ENCODE measurements at regions not wholly inside any gene's neighbourhood (a gene's known extent, or its start where the extent isn't known, plus 50 kb on each side); places are given as distances from the start of the nearest gene placed in this dataset.

GRCh38 chr9:99282406-99282805 is 60.3 kb downstream of the SEC61B start:
- no peak for TF ChIP-seq POLR2A (IDR thresholded peaks at IDR 0.05)
- TF ChIP-seq, protein P1, sequence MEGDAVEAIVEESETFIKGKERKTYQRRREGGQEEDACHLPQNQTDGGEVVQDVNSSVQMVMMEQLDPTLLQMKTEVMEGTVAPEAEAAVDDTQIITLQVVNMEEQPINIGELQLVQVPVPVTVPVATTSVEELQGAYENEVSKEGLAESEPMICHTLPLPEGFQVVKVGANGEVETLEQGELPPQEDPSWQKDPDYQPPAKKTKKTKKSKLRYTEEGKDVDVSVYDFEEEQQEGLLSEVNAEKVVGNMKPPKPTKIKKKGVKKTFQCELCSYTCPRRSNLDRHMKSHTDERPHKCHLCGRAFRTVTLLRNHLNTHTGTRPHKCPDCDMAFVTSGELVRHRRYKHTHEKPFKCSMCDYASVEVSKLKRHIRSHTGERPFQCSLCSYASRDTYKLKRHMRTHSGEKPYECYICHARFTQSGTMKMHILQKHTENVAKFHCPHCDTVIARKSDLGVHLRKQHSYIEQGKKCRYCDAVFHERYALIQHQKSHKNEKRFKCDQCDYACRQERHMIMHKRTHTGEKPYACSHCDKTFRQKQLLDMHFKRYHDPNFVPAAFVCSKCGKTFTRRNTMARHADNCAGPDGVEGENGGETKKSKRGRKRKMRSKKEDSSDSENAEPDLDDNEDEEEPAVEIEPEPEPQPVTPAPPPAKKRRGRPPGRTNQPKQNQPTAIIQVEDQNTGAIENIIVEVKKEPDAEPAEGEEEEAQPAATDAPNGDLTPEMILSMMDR (IDR thresholded peaks at IDR 0.05) = no peak
- TF ChIP-seq POLR2AphosphoS5 (IDR thresholded peaks at IDR 0.05; ENCODE audit: insufficient read depth in 1 of 2, low read depth in 1 of 2) = no peak
- Histone ChIP-seq H3K9me3 (no peaks in the 10 kb centered on the region), H3K4me3 (no peak overlapping the region), H3K36me3 (no peaks in the 10 kb centered on the region), H3K27ac (no peak overlapping the region), H3K4me1 (no peaks in the 10 kb centered on the region), H3K27me3 (no peaks in the 10 kb centered on the region)
- no peak for DNase-seq (ENCODE audit: extremely low spot score in 2 of 2)
- intact Hi-C loops (cut with DNase I) = no loop called here

GRCh38 chr9:99285965-99286364 is 63.9 kb downstream of the SEC61B start:
- no peaks in the 10 kb centered on the region for H3K36me3 ChIP-seq
- no peak overlapping the region for H3K4me3 ChIP-seq
- no peak overlapping the region for H3K27ac ChIP-seq
- intact Hi-C loops (cut with DNase I) = no loop called here
- no peak for DNase-seq (ENCODE audit: extremely low spot score in 2 of 2)
- H3K9me3 ChIP-seq = no peaks in the 10 kb centered on the region
- TF ChIP-seq POLR2AphosphoS5 (IDR thresholded peaks at IDR 0.05; ENCODE audit: insufficient read depth in 1 of 2, low read depth in 1 of 2) = no peak
- TF ChIP-seq, protein P1 (IDR thresholded peaks at IDR 0.05) = no peak
- TF ChIP-seq POLR2A (IDR thresholded peaks at IDR 0.05) = no peak
- no peaks in the 10 kb centered on the region for H3K27me3 ChIP-seq
- H3K4me1 ChIP-seq = no peaks in the 10 kb centered on the region

GRCh38 chr9:99286536-99286935 is 64.5 kb downstream of the SEC61B start:
- no peak for DNase-seq (ENCODE audit: extremely low spot score in 2 of 2)
- H3K9me3 ChIP-seq = no peaks in the 10 kb centered on the region
- TF ChIP-seq POLR2A (IDR thresholded peaks at IDR 0.05) (no peak), POLR2AphosphoS5 (IDR thresholded peaks at IDR 0.05; ENCODE audit: insufficient read depth in 1 of 2, low read depth in 1 of 2) (no peak)
- TF ChIP-seq, protein P1 (IDR thresholded peaks at IDR 0.05) = no peak
- no peaks in the 10 kb centered on the region for H3K4me1 ChIP-seq
- H3K27me3 ChIP-seq = no peaks in the 10 kb centered on the region
- no peak overlapping the region for H3K4me3 ChIP-seq
- intact Hi-C loops (cut with DNase I) = no loop called here
- H3K36me3 ChIP-seq = no peaks in the 10 kb centered on the region
- H3K27ac ChIP-seq = no peak overlapping the region

- Histone ChIP-seq H3K9me3 (no peaks in the 10 kb centered on the region), H3K27ac (no peak overlapping the region), H3K4me1 (no peaks in the 10 kb centered on the region), H3K36me3 (no peaks in the 10 kb centered on the region), H3K4me3 (no peak overlapping the region), H3K27me3 (no peaks in the 10 kb centered on the region)
- TF ChIP-seq POLR2A (IDR thresholded peaks at IDR 0.05) = no peak
- no peak for TF ChIP-seq POLR2AphosphoS5 (IDR thresholded peaks at IDR 0.05; ENCODE audit: insufficient read depth in 1 of 2, low read depth in 1 of 2)
- TF ChIP-seq, protein P1 (IDR thresholded peaks at IDR 0.05) = no peak
- no peak for DNase-seq (ENCODE audit: extremely low spot score in 2 of 2)
- intact Hi-C loops (cut with DNase I) = no loop called here
These were observed 65.6 kb downstream of the SEC61B start for GRCh38 chr9:99287641-99288040.

- DNase-seq (ENCODE audit: extremely low spot score in 2 of 2) = no peak
- H3K27me3 ChIP-seq = no peaks in the 10 kb centered on the region
- H3K9me3 ChIP-seq = no peaks in the 10 kb centered on the region
- no peak overlapping the region for H3K27ac ChIP-seq
- intact Hi-C loops (cut with DNase I) = no loop called here
- no peak overlapping the region for H3K4me3 ChIP-seq
- no peaks in the 10 kb centered on the region for H3K36me3 ChIP-seq
- H3K4me1 ChIP-seq = no peaks in the 10 kb centered on the region
- TF ChIP-seq, protein P1 (IDR thresholded peaks at IDR 0.05) = no peak
- TF ChIP-seq POLR2A (IDR thresholded peaks at IDR 0.05) (no peak), POLR2AphosphoS5 (IDR thresholded peaks at IDR 0.05; ENCODE audit: insufficient read depth in 1 of 2, low read depth in 1 of 2) (no peak)
These were observed 66.7 kb downstream of the SEC61B start for GRCh38 chr9:99288830-99289229.

All from vagina (tissue), 2 donors.